ENCODE measurements at regions not wholly inside any gene's neighbourhood (a gene's known extent, or its start where the extent isn't known, plus 50 kb on each side); places are given as distances from the start of the nearest gene placed in this dataset.

DNA sequence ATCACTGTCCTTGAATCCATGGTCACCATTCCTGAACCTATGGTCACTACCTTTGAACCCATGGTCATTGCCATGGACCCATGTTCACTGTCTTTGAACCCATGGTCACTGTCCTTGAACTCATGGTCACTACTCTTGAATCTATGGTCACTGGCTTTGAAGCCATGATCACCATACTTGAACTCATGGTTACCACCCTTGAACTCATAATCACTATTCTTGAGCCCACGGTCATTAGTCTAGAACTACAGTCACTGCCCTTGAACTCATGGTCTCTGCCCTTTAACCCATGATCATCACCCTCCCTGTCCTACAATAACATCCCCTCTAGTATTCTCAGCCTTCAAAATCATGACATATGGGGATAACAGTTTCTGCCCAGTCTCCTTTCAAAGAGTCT is 270.5 kb downstream of the CXCL12 start:
- ChIA-PET CTCF (ENCODE audit: partially characterized antibody) (interaction anchor here (0.7 to 1.4 kb wide), 3 partner anchors 12 to 403 kb away, joined by 3 to 4 read pairs (median 3); no protein-coding TSS in a partner anchor), POLR2A (ENCODE audit: partially characterized antibody) (no interaction called here)
- Histone ChIP-seq H2AFZ (ENCODE audit: low read length) (no peak overlapping the region), H2BK120ac (replicated peaks; ENCODE audit: low read depth, low read length) (no peak overlapping the region), H3K27me3 (replicated peaks in 1 of 4; ENCODE audit: control insufficient read depth in 3 of 4, extremely low read depth in 1 of 4, insufficient read depth in 3 of 4, low read length in 3 of 4) (no peaks in the 10 kb centered on the region), H3K9ac (replicated peaks in 1 of 4; ENCODE audit: extremely low read depth in 1 of 4, low read depth in 3 of 4, low read length in 3 of 4) (no peak overlapping the region), H3K18ac (ENCODE audit: extremely low read depth, low read length) (no peak overlapping the region), H4K91ac (replicated peaks; ENCODE audit: insufficient read length, low read length) (no peak overlapping the region), H3K79me1 (ENCODE audit: low read depth, low read length) (no peaks in the 10 kb centered on the region), H3K4me2 (ENCODE audit: insufficient read depth in 1 of 2, low read depth in 2 of 2, low read length in 2 of 2) (no peak overlapping the region), H2BK20ac (ENCODE audit: low read length) (no peak overlapping the region), H2AK5ac (ENCODE audit: low read depth, low read length) (no peak overlapping the region), H3K27ac (ENCODE audit: low read depth, low read length) (no peak overlapping the region), H4K5ac (ENCODE audit: insufficient read length, low read depth, low read length) (no peak overlapping the region), H3K79me2 (ENCODE audit: control insufficient read depth in 1 of 2, insufficient read depth in 2 of 2, low read length in 2 of 2) (no peaks in the 10 kb centered on the region), H4K20me1 (replicated peaks in 1 of 2; ENCODE audit: control insufficient read depth in 1 of 2, insufficient read depth in 2 of 2, low read length in 2 of 2) (no peaks in the 10 kb centered on the region), H4K8ac (ENCODE audit: extremely low read depth, insufficient read depth, low read length) (no peak overlapping the region), H2BK15ac (ENCODE audit: low read length) (no peak overlapping the region), H3K4me1 (replicated peaks in 1 of 4; ENCODE audit: control insufficient read depth in 3 of 4, insufficient read depth in 4 of 4, low read length in 3 of 4) (peaks cover 0 to 2% (median 0%) of the 10 kb centered on the region in 4 experiments; a peak in 1 of 7 replicates), H3K14ac (ENCODE audit: insufficient read length) (no peak overlapping the region), H3K36me3 (ENCODE audit: control insufficient read depth in 2 of 4, insufficient read depth in 4 of 4, low read length in 3 of 4) (no peaks in the 10 kb centered on the region; a peak in 1 of 8 replicates), H3K9me3 (ENCODE audit: insufficient read depth in 2 of 2, low read depth in 1 of 2, low read length in 1 of 2) (0 out of 4 replicates have a peak, but pooled peaks cover 0 to 2% of the 10 kb centered on the region in 2 experiments), H3K23ac (ENCODE audit: insufficient read length) (no peak overlapping the region), H3K56ac (replicated peaks; ENCODE audit: insufficient read length, low read depth, low read length) (no peak overlapping the region), H3K4me3 (ENCODE audit: extremely low read depth in 1 of 4, insufficient read depth in 2 of 4, low read depth in 3 of 4, low read length in 4 of 4) (no peak overlapping the region), H2BK5ac (ENCODE audit: low read depth, low read length) (no peak overlapping the region), H3K23me2 (ENCODE audit: low read depth, low read length) (no peaks in the 10 kb centered on the region), H2BK12ac (ENCODE audit: low read depth, low read length) (no peak overlapping the region), H3K4ac (replicated peaks; ENCODE audit: insufficient read length, low read depth, low read length) (no peak overlapping the region)
- no peak for DNase-seq (ENCODE audit: low read depth in 1 of 2, low spot score in 2 of 2)
- 95% methylated on average over 1 of the region's 1 CpG; no CpG with 5 or more reads in 1 of the 2 experiments for WGBS, 2 experiments (ENCODE audit: extremely low coverage in 1 of 2, insufficient coverage in 1 of 2, insufficient read length in 1 of 2, insufficient replicate concordance in 2 of 2, low coverage in 1 of 2, low lambda C conversion rate in 2 of 2, missing lambda C conversion rate in 1 of 2)
- no peak for FAIRE-seq
- TF ChIP-seq SIX5 (IDR thresholded peaks at IDR 0.05; ENCODE audit: low read depth, low read length) (no peak), EZH2 (IDR thresholded peaks at IDR 0.05; ENCODE audit: low read depth, low read length, severe bottlenecking) (no peak)
- TF ChIP-seq, protein P1, sequence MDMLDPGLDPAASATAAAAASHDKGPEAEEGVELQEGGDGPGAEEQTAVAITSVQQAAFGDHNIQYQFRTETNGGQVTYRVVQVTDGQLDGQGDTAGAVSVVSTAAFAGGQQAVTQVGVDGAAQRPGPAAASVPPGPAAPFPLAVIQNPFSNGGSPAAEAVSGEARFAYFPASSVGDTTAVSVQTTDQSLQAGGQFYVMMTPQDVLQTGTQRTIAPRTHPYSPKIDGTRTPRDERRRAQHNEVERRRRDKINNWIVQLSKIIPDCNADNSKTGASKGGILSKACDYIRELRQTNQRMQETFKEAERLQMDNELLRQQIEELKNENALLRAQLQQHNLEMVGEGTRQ (IDR thresholded peaks at IDR 0.05; ENCODE audit: low read length) = no peak

Measured in H1 (cell line).